ENCODE measurements at regions not wholly inside any gene's neighbourhood (a gene's known extent, or its start where the extent isn't known, plus 50 kb on each side); places are given as distances from the start of the nearest gene placed in this dataset.

DNA sequence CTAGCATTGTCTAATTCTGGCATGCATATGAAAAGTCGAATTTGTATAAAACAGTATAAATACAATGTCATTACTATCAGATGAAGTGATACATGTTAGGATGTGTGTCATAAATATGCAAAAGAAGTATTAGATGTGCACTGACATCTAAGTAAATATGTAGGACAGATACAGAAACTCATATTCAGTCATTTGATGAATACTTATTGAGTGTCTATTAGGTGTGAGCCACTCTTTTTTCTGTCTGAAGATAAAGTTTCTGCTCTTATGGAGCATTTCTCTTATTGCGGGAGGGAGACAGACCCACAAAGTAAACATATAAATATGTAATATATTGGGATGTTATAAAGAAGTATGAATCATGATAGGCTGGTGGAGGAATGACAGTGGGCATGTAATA, 426.6 kb upstream of the B3GALT2 start:
- no peak for DNase-seq (ENCODE audit: low read depth)
- H3K4me3 ChIP-seq (ENCODE audit: control insufficient read depth, low read depth, low read length) = no peak overlapping the region
- TF ChIP-seq, protein P1, sequence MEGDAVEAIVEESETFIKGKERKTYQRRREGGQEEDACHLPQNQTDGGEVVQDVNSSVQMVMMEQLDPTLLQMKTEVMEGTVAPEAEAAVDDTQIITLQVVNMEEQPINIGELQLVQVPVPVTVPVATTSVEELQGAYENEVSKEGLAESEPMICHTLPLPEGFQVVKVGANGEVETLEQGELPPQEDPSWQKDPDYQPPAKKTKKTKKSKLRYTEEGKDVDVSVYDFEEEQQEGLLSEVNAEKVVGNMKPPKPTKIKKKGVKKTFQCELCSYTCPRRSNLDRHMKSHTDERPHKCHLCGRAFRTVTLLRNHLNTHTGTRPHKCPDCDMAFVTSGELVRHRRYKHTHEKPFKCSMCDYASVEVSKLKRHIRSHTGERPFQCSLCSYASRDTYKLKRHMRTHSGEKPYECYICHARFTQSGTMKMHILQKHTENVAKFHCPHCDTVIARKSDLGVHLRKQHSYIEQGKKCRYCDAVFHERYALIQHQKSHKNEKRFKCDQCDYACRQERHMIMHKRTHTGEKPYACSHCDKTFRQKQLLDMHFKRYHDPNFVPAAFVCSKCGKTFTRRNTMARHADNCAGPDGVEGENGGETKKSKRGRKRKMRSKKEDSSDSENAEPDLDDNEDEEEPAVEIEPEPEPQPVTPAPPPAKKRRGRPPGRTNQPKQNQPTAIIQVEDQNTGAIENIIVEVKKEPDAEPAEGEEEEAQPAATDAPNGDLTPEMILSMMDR (conservative IDR thresholded peaks at IDR 0.05; ENCODE audit: control insufficient read depth, insufficient read depth, low read depth, low read length) = no peak

DNA sequence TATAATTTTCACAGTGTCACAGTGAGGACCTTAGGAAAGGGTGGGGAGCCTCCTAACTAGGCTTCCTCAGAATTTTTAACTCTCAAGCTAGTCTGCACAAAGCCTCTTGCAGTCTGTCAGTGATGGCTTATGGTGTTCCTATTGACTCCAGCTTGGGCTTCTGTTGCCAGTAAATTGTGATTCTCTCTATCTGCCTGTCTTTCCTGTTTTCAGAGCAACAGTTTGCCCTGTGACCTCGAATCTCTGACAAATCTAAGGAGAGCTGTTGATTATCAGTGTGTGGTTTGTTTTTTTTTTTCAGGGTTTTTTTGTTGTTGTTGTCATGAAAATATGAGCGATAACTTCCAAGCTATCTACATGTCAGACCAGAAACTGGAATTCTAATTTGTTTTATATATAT, 423.2 kb upstream of the B3GALT2 start:
- no peak overlapping the region for H3K4me3 ChIP-seq (ENCODE audit: control insufficient read depth, low read depth, low read length)
- TF ChIP-seq, protein P1 (conservative IDR thresholded peaks at IDR 0.05; ENCODE audit: control insufficient read depth, insufficient read depth, low read depth, low read length) = no peak
- no peak for DNase-seq (ENCODE audit: low read depth)

DNA sequence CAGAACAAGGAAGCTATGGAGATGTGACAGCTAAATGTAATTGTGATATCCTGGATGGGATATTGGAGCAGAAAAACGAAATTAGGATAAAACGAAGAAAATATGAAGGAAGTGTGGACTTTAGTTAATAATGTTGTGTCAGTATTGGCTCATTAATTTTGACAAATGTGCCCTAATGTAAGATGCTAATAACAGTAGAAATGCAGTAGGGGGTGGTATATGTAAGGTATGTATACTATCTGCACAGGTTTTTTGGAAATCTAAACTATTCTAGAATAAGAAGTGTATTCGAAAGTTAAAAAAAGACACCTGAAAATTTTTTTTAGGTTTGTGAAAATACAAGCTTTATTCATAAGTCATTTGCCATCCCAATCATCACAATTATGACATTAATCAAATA, 421.4 kb upstream of the B3GALT2 start:
- TF ChIP-seq, protein P1 (conservative IDR thresholded peaks at IDR 0.05; ENCODE audit: control insufficient read depth, insufficient read depth, low read depth, low read length) = no peak
- no peak for DNase-seq (ENCODE audit: low read depth)
- no peak overlapping the region for H3K4me3 ChIP-seq (ENCODE audit: control insufficient read depth, low read depth, low read length)

DNA sequence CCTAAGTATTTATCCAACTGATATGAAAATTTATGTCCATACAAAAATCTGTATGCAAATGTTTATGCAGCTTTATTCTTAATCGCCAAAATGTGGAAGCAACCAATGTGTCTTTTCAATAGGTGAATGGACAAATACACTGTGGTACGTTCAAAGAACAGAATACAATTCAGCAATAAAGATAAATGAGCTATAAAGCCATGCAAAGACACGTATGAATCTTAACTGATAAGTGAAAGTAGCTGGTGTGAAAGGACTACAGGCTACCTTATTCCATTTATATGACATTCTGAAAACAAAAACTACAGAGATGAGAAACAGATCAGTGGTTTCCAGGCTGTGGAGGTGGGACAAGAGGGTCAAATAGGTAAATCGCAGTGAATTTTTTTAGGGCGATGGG, 419.6 kb upstream of the B3GALT2 start:
- TF ChIP-seq, protein P1 (conservative IDR thresholded peaks at IDR 0.05; ENCODE audit: control insufficient read depth, insufficient read depth, low read depth, low read length) = no peak
- no peak for DNase-seq (ENCODE audit: low read depth)
- no peak overlapping the region for H3K4me3 ChIP-seq (ENCODE audit: control insufficient read depth, low read depth, low read length)

DNA sequence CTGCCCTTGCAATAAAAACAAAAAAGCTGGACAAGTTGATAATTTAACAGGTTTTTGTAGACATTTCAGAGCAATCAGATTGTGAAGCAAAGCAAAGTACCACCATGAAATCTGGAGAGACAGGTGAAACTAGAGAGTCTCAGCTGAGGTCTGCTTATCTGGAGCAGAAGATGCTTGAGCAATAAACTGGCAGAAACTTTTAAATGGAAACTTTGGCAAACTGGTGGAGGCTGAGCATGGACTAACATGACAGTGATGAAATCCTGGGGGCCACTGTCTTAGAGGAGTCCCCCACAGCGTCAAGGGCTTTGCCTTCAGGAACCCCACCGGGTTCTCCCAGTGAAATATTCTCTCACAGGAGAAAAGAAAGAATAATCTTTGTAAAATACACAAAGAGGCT, 416.3 kb upstream of the B3GALT2 start:
- TF ChIP-seq, protein P1 (conservative IDR thresholded peaks at IDR 0.05; ENCODE audit: control insufficient read depth, insufficient read depth, low read depth, low read length) = no peak
- H3K4me3 ChIP-seq (ENCODE audit: control insufficient read depth, low read depth, low read length) = no peak overlapping the region
- DNase-seq (ENCODE audit: low read depth) = no peak

DNA sequence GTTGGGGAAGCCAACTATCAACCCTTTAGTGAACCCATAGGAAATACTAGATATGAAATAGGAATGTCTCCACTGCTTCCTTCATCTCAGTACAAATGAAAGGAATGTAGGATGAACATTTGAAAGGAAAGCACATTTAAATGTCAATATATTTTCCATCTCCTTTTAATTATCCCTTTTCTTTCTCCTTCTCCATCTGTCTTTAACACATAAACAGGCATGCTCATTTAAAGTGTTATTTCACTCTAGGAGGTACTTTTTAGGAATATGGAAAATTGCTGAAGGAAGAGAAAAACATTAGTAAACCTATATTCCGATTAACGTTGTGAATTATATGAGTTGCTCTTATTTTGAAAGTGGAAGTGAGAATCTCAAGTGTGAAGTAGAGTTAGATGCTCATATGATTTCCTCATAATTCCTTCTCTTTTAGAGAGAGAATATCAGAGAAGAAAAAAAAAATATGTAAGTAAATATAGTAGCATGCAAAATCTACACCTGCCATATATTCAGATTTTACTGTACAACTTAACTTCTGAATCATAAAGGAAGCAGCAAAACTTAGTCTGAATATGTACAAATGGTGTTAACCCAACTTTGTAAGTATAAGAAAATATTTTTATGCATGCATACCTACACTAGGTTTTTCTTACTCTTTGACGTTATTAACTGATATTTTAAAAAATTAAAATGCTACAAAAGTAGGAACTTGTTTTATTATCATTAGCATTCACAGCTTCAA, 406.9 kb upstream of the B3GALT2 start:
- TF ChIP-seq, protein P1 (conservative IDR thresholded peaks at IDR 0.05; ENCODE audit: control insufficient read depth, insufficient read depth, low read depth, low read length) = no peak
- no peak overlapping the region for H3K4me3 ChIP-seq (ENCODE audit: control insufficient read depth, low read depth, low read length)
- no peak for DNase-seq (ENCODE audit: low read depth)
